ENCODE measurements at regions not wholly inside any gene's neighbourhood (a gene's known extent, or its start where the extent isn't known, plus 50 kb on each side); places are given as distances from the start of the nearest gene placed in this dataset.

- TF ChIP-seq, protein P1, sequence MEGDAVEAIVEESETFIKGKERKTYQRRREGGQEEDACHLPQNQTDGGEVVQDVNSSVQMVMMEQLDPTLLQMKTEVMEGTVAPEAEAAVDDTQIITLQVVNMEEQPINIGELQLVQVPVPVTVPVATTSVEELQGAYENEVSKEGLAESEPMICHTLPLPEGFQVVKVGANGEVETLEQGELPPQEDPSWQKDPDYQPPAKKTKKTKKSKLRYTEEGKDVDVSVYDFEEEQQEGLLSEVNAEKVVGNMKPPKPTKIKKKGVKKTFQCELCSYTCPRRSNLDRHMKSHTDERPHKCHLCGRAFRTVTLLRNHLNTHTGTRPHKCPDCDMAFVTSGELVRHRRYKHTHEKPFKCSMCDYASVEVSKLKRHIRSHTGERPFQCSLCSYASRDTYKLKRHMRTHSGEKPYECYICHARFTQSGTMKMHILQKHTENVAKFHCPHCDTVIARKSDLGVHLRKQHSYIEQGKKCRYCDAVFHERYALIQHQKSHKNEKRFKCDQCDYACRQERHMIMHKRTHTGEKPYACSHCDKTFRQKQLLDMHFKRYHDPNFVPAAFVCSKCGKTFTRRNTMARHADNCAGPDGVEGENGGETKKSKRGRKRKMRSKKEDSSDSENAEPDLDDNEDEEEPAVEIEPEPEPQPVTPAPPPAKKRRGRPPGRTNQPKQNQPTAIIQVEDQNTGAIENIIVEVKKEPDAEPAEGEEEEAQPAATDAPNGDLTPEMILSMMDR (IDR thresholded peaks at IDR 0.05), result no peak
- no peak for TF ChIP-seq POLR2A (IDR thresholded peaks at IDR 0.05)
Measured at GRCh38 chr4:7120341-7120740, 52.5 kb upstream of the GRPEL1 start.

Measured in body of pancreas (tissue), 4 donors.